ENCODE measurements at regions not wholly inside any gene's neighbourhood (a gene's known extent, or its start where the extent isn't known, plus 50 kb on each side); places are given as distances from the start of the nearest gene placed in this dataset.
"Not testable (repeated sequence)": the region's sequence is repeated elsewhere in the genome, so short reads cannot be mapped to it uniquely, and the experiment has no call there.

DNA sequence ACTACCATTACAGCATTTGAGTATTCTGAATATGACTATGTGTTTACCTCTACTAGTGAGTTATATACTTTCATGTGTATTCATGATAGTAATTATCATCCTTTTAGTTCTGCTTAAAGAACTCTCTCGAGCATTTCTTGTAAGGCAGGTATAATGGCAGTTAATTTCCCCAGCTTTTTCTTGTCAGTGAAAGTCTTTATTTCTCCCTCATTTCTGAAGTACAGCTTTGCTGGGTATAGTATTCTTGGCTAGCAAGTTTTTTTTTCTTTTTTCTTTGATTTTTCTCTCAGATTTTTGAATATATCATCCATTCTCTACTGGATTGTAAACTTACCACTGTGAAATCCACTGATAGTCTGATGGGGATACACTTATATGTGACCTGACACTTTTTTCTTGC lies 165.9 kb upstream of the ARHGAP5 start:
- DNase-seq: no peak

DNA sequence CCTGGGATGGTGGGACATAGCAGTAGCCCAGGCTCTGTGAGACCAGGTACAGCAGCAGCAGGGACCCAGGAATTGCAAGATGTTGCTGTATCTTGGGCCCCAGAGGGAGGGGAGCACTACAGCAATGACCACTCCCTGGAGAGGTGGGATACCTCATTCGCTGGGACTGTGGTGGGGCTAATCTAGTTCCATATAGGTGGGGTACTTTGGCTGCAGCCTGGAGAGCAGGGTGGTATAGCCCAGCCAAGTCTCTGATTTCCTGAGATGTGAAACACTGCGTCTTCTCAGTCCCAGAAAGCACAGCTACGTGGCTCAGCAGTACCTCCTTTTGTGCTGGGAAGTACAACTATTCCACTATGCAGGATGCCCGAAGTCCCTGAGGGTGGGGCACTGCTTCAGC lies 163.7 kb upstream of the ARHGAP5 start:
- DNase-seq: no peak

DNA sequence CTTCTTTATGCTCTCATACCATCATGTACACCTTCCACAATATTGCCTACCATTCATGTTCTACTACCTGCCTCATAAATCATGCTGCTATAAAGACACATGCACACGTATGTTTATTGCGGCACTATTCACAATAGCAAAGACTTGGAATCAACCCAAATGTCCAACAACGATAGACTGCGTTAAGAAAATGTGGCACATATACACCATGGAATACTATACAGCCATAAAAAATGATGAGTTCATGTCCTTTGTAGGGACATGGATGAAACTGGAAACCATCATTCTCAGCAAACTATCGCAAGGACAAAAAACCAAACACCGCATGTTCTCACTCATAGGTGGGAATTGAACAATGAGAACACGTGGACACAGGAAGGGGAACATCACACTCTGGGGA lies 158.8 kb upstream of the ARHGAP5 start:
- not testable (repeated sequence) for DNase-seq

DNA sequence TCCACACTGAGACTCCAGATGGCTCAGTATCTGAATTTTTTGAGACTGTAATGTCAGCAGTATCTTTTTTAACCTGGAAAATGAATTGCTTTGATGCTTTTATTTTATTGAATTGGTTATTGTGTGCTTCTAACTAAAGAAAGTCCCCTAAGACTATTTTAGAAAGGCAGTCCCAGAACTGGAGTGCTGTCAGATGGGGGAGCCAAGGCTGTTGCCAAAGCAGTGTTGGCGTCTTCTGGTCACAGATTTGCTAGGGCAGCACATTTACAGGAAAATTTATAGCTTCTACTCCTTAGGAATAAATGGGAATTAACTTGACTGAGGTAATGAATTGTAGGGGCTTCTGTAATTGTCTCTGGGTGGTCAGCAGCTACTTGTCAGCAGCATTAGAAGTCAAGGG lies 157.1 kb upstream of the ARHGAP5 start:
- no peak for DNase-seq

DNA sequence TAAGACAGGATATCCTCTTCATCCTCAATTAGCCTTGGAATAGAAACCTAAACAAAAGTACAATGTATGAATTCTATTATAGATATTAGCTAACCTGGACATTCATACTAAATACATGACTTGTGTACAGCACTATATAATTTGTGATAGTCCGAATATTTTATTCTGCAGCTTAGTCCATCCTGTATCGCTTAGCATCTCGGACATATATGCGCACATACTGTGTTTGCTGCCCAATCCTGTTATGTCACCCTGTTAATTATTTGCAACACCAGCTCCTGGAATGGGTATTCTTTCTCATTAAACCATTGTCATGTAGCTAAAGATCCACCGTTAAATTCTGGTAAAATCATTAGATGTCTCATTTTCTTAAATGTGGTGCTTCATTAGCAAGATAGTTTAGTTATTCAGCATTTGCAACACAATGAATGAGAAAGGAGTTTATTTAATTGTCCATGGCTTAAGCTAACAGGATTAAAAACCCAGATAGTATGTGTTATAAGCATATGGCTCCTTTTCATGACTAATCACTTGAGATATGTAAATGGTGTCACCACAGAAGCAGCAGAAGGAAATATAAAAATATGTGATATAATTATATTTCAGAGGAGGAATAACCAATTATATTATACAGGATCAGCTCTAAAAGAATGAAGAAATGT lies 156.0 kb upstream of the ARHGAP5 start:
- DNase-seq: no peak

DNA sequence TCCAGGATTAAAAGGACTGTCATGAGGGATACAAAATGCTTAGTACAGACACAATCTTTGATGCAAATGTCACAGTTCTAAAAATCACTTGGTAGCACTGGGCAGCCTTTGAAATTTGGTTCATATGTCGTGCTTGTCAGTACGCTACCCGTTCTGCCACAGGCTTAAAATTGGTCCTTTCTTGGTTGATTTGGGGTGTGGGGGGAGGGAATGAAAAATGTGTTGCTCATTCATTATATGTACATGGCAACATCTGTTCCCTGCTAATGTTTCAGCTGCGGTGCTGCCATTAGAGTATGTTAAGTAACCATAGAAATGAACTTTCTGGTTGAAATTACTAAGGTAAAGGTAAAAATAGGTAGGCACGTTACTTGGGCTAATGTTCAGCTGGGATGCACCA lies 155.4 kb upstream of the ARHGAP5 start:
- no peak for DNase-seq

DNA sequence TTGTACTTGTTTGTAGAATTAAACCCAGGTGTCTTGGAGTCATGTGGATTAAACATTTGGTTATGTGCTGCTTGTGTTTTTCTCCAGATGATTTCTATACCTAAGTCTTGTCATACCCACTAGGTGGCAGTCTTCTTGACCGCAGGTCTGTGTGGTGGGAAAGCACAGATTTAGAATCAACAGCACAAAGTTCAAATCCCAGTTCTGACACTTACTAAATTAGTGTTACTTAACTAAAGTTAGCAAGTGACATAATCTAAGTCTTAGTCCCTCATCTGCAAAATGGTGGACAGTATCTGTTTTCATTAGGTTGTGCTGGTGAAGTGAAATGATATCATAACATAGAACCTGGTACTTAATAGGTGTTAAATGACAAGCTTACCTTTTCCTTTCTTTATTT lies 151.0 kb upstream of the ARHGAP5 start:
- DNase-seq: no peak

DNA sequence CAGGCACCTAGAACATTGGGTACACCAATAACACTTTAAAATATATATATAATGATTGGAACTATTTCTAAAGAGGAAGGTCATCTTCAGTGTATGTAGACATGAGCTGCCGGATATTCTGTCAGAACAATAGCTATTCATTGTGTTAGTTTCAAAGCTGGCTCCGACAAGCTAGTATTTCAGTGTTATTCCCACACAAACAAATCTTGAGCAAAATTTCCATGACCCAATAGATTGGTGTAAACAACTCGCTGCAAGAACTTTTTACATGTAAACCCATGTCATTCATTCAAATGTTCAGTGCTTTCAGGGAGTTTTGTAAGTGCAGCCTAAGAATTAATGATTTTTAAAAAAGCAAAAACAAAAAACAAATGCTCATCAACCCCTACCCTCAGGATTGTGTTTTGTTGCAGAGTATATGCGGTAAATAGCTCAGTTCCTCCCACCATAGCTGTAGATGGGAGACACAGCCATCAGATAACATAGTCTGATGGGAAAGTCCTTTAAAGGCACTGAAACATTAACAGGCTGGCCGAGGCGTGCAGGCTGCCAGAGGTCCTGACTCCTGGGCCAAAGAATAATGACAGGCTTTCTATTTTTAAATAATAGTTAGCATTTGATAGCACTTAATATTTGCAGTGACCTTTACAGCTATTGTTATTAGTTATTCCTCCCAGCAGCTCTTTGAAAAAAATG lies 150.3 kb upstream of the ARHGAP5 start:
- no peak for DNase-seq

DNA sequence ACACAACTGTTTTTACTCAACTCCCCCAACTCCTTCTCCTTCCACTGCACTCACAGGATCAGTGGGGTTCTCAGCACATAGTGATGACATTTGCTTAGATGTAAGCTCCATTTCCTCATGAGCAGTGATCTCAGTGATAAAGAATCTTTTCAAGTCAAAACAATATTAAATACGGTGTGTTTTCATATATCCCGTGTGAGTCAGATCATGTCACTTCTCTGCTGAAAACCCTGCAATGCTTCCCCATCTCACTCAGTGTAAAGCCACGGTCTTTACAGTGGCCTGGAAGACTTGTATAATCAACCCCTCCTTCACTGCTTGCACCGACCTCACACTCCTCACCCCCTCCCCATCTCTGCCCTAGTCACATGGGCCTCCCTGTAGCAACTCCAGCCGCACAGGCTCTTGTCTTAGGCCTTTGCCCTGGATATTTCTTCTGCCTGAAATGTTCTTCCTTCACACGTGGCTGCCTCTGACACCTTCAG lies 149.7 kb upstream of the ARHGAP5 start:
- DNase-seq: no peak

DNA sequence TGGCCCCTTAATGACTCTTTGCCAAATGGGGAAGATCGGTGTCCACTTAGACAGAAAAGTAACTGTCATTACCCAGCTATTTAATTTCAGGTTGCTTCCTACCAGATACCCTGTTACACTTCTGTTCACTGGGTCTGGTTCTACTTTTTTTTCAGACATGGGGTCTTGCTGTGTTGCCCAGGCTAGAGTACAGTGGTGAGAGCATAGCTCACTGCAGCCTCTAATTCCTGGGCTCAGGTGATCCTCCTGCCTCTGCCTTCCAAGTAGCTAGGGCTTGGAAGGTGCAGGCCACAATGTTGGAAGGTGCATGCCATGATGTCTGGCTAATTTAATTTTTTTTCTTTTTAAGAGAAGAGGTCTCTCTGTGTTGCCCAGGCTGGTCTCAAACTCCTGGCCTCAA lies 147.0 kb upstream of the ARHGAP5 start:
- DNase-seq: no peak

DNA sequence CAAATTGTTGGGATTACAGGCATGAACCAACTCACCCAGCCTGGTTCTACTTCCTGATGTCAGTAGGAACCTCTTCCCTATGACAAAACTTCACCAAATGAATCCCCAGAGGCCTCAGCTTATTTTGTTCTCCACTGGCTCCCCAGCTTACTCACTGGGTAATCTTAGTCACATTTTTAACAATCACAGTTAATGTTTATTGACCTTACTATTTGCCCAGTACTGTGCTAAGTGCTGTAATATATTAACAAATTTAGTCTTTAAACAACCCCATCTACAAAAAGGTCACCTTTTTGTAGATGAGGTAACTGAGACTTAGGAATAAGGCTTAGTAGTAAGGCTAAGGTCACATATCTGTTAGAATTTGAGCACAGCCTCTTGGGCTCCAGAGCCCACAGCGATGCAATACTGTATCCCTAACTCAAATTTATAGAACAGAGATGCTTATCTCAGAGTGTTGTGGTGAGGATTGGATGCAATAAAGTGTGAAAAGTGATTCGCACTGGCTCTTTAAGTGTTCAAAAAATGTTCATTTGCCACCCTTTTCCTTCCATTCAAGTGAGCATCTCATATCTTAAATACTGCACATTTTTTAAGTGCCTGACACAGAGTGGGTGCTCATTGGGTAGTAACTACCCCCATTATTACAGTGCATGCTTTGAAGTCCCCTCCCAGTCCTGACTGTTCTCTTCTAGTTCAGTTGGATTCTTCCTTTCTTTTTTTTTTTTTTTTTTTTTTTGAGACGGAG lies 146.4 kb upstream of the ARHGAP5 start:
- DNase-seq: no peak

DNA sequence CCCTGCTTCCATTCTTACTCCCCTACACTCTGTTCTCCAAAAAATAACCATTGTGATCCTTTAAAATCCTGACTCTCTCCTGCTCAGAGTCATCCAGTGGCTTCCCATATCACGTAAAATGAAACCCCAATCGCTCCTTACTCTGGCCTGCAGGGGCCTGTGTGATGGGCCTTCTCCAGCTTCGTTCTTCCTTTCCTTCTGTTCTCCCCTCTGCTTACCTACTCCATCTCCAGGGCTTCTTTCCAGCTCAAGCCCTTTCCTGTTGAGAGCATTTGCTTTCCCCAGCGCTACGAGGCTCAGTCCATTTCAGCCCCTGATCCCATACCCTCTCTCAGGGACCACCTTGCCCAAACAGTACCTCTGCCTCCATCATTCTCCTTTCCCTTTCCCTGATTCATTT lies 144.4 kb upstream of the ARHGAP5 start:
- DNase-seq: no peak

DNA sequence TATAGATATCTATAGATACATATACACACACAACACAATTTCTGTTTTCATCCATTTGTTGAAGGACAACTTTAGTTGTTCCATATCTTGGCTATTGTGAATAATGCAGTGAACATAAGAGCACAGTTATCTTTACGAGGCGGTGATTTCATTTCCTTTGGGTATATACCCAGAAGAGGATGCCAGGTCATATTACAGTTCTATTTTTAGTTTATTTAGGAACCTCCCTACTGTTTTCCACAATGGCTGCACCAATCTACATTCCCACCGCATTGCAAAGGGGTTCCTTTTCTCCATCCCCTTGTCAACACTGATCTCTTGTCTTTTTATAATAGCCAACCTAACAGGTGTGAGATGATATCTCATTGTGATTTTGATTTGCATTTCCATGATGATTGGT lies 143.4 kb upstream of the ARHGAP5 start:
- no peak for DNase-seq

DNA sequence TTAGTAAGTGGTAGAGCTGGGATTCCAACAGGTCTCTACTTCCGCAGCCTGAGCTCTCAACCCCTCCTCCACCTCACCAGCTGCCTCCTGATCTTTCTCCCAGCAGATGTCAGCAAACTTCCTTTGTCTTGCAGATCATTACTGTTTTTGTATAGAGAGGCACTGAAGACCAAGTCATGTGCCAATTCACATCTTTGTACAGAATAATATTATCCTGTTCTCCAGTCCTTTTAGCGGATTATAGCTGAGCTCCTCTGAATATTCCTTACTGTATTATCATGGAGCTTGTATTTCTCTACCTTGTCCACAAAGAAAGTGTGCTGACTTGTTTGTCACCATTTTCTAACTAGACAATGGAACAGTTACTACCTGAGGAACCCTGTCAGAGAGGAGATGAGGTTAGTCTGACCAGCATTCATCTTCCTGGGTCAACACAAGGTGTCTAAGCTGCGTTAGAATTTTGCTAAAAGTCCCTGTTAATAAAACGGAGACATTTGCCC lies 142.3 kb upstream of the ARHGAP5 start:
- no peak for DNase-seq

DNA sequence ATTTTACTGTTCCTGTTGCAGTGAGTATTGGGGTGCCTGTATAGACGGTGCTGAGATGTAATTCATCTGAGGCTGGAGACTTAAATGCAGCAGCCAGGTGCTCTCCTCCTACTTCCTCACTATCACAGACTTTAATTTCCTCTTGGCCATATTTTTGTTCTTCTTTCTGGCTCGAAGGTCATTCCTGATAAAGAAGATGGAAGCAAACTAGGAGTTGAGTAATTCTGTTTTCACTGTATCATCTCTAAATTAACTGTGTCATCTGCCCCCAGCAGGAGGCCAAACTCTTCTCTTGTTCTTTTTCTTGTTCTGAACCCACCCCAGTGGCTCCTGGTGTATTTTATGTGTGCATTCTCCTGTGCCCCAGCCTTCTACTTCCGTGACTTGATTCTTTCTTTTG lies 141.7 kb upstream of the ARHGAP5 start:
- DNase-seq: no peak

DNA sequence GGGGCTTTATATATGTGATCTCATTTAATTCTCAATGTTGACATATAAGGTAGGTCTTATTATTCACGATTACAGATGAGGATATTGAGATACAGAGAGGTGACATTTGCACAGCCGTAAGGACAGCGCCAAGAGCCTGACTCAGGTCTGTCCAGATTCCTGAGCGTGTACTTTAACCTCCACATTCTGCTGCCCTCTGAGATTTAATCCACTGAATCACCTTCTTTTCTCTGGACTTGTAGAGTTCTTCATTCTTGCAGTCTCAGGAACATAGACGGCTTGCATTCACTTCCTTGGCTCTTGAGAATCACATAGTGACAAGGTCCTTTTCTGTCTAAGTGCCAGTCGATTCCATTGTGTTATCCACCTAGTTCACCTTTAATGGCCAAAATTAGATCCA lies 141.0 kb upstream of the ARHGAP5 start:
- no peak for DNase-seq

DNA sequence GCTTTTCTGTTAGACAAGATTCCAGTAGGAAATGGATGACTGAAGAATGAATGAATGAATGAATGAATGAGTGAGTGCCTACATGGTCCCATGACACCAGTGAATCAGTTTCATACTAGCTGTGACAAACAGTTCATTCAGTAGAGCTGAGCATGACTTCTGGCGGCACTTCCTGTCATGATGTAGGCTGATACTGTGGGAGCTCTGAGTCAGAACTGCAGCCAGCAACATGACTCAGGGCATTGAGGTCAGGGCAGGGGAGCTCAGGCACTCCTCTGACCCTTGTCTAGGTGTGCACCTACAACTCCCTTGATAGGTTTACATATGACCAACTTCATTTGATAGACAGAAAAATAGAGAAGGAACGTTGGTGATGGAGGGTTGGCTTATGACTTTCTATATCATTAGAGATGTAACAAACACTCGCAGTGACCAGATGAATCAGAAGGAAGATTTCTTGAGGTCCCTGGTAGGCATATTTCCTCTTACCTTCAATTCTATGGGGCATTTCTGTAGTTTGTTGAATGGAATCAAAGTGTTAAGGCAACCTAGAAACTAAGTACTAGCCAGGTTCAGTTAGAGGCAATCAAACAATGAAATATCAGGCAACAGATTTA lies 139.3 kb upstream of the ARHGAP5 start:
- no peak for DNase-seq

DNA sequence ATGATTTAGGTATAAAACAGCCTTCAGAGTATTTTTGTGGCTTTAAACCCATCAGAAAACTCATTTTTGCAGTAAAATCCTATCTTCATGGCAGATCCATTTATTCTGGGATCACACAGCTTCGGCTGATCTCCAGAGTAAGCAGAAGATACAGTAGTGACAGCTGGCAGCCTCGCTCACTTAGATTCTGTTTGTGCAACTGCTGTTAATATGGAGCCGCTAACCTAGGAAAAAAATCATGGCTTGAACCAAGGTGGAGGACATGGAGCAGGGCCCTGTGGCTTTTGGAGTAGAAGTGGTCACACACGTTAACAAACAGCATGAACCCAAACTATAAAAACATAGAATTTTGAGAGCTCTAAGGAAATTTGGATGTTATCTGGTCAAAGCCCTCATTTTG lies 137.2 kb upstream of the ARHGAP5 start:
- DNase-seq: no peak

DNA sequence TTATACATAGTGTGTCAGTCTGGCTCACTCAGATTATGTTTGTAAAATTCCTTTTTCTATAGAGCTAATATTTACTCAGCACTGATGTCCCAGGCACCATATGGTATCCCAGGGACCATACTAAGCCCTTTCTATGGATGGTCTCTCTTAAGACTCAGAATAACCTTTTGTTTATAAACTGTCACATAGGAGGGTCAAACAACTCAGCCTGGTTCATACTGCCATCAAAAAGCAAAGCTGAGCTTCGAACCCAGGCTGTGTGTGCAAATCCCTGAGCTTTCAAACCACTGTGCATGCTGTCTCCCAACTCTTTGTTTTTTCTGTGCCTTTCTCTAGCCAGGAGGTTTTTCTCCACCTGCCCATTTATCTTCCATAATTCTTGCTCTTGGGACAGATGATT lies 135.6 kb upstream of the ARHGAP5 start:
- DNase-seq: no peak

DNA sequence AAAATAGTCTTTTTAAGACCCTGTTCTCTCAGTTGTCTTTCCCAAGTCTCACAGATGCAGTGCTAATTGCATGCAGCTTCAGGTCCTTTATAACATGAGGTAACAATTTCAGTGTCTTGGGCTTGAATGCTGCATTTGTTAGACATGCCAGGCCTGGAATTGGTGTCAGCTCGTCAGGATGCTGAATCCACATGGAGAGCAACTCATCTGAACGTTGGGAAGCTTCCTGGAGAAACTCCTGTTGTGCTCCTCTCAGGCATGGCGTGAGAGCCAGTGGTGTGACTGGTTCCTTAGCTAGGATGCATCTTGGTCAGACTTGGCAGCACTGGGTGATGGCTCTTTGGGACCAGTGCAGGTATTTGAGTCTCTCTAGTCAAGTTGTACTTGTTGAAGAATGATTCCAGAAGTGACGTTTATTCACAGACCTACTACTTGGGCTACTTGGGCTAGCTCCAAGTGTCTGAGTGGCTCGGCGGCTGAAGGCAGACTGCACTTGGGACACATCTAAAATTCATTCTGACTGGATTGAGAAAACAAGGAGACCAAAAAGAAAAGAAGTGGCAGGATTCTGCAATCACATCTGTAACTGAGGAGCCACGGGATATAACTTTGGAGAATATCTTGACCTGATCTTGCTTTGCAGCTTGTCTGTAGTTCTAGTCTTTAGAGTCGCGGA lies 134.8 kb upstream of the ARHGAP5 start:
- no peak for DNase-seq

DNA sequence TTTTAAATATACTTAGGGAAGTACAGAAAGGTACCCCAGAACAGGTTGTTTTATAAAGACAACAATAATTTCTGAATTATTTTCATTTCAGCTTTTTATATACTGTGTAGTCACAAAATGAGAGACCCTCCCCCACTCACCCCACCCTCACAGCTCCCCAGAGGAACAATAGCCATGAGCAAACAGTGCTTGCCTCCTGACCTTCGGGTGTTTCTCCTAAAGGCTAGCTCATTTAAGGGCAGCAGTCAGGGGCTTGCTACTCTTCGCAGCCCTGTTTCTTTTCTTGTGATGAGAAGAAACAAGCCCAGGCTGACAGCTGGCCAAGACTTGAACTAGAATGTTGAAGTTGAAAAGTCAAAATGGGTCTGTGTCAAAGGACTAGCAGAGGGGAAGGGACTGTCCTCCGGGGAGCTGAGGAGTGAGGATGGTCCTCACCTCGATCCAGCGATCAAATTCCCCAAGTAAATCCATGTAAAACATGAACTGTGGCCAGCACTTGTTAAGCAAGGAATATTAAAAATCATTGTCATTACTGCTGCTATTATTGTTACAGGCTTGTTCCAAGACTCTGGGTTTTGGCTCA lies 133.8 kb upstream of the ARHGAP5 start:
- no peak for DNase-seq

DNA sequence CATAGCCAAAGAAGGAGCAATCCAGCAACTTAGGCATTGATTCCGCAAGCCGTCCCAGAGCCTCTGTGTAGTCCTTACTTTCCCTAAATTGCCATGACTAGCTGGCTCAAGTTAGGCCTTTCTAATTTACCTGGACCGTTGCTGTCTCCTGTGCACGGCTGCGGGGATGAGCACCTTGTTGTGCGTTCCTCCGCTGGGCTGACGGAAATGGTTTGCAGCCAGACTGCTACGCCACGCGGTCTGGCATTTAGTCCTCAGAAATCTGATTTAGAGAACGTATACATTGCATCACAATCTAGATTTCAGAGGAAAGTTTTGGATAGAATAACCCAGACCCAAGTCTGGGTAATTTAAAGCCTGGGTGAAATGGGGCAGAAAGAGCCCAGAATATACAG lies 133.2 kb upstream of the ARHGAP5 start:
- no peak for DNase-seq

Measured in CD4-positive, alpha-beta T cell treated with Interleukin-15 for 1 hour (primary cell).